HEK293 (cell line): ENCODE measurements at regions not wholly inside any gene's neighbourhood (a gene's known extent, or its start where the extent isn't known, plus 50 kb on each side); places are given as distances from the start of the nearest gene placed in this dataset.

Experiments
- BCL11A ChIP-seq: fragments of 450-650 bp; formaldehyde crosslinking; IDR thresholded peaks from 2 replicates; pipeline ENCODE4 v1.5.1; 2016; ENCODE audit warnings: low read depth, missing biosample characterization, missing genetic modification characterization
- REST ChIP-seq: fragments of 450-650 bp; formaldehyde crosslinking; IDR thresholded peaks from 2 replicates; pipeline ENCODE4 v1.5.1; 2016; ENCODE audit warnings: missing biosample characterization, missing genetic modification characterization
- SP3 ChIP-seq: fragments of 450-650 bp; formaldehyde crosslinking; IDR thresholded peaks from 2 replicates; pipeline ENCODE4 v1.5.1; 2016; ENCODE audit warnings: missing biosample characterization, missing genetic modification characterization
- ZBTB7A ChIP-seq: fragments of 450-650 bp; formaldehyde crosslinking; IDR thresholded peaks from 2 replicates; pipeline ENCODE4 v1.5.1; 2016; ENCODE audit warnings: low read depth, missing biosample characterization, missing genetic modification characterization
- ZNF140 ChIP-seq: fragments of 450-650 bp; formaldehyde crosslinking; IDR thresholded peaks from 2 replicates; pipeline ENCODE4 v1.5.1; 2016; ENCODE audit warnings: missing biosample characterization, missing genetic modification characterization
- ZNF19 ChIP-seq: fragments of 450-650 bp; formaldehyde crosslinking; IDR thresholded peaks from 2 replicates; pipeline ENCODE4; 2016; ENCODE audit warnings: missing biosample characterization, missing genetic modification characterization, low read depth
- ZNF311 ChIP-seq: fragments of 450-650 bp; formaldehyde crosslinking; IDR thresholded peaks from 2 replicates; pipeline ENCODE4 v1.5.1; 2017; ENCODE audit warnings: missing biosample characterization, missing genetic modification characterization, borderline replicate concordance
- ZNF48 ChIP-seq: fragments of 450-650 bp; formaldehyde crosslinking; IDR thresholded peaks from 2 replicates; pipeline ENCODE4 v1.5.1; 2016; ENCODE audit warnings: missing biosample characterization, missing genetic modification characterization
- ZNF561 ChIP-seq: fragments of 450-650 bp; IDR thresholded peaks from 2 replicates; pipeline ENCODE4 v1.5.1; 2018; ENCODE audit warnings: missing biosample characterization, missing genetic modification characterization, borderline replicate concordance
- ZNF768 ChIP-seq: fragments of 450-650 bp; formaldehyde crosslinking; IDR thresholded peaks from 2 replicates; pipeline ENCODE4 v1.5.1; 2018; ENCODE audit warnings: missing biosample characterization, mild to moderate bottlenecking, missing genetic modification characterization
- TF ChIP-seq, protein P1 (sequence below): fragments of 450-650 bp; formaldehyde crosslinking; IDR thresholded peaks from 2 replicates; pipeline ENCODE4 v1.5.1; 2016; ENCODE audit warnings: missing biosample characterization, missing genetic modification characterization, borderline replicate concordance
- TF ChIP-seq, protein P2 (sequence below): fragments of 450-650 bp; formaldehyde crosslinking; IDR thresholded peaks from 2 replicates; pipeline ENCODE4 v1.5.1; 2016; ENCODE audit warnings: missing biosample characterization, missing genetic modification characterization
- TF ChIP-seq, protein P3 (sequence below): IDR thresholded peaks from 2 replicates; pipeline ENCODE4 v1.6.1; 2011; ENCODE audit warnings: mild to moderate bottlenecking, low read depth, low read length, borderline replicate concordance

- TF ChIP-seq, protein P1, sequence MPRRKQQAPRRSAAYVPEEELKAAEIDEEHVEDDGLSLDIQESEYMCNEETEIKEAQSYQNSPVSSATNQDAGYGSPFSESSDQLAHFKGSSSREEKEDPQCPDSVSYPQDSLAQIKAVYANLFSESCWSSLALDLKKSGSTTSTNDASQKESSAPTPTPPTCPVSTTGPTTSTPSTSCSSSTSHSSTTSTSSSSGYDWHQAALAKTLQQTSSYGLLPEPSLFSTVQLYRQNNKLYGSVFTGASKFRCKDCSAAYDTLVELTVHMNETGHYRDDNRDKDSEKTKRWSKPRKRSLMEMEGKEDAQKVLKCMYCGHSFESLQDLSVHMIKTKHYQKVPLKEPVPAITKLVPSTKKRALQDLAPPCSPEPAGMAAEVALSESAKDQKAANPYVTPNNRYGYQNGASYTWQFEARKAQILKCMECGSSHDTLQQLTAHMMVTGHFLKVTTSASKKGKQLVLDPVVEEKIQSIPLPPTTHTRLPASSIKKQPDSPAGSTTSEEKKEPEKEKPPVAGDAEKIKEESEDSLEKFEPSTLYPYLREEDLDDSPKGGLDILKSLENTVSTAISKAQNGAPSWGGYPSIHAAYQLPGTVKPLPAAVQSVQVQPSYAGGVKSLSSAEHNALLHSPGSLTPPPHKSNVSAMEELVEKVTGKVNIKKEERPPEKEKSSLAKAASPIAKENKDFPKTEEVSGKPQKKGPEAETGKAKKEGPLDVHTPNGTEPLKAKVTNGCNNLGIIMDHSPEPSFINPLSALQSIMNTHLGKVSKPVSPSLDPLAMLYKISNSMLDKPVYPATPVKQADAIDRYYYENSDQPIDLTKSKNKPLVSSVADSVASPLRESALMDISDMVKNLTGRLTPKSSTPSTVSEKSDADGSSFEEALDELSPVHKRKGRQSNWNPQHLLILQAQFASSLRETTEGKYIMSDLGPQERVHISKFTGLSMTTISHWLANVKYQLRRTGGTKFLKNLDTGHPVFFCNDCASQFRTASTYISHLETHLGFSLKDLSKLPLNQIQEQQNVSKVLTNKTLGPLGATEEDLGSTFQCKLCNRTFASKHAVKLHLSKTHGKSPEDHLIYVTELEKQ (tag by site-specific recombination), result no peak
- TF ChIP-seq ZBTB7A (tag by site-specific recombination), result no peak
- TF ChIP-seq ZNF561 (tag by site-specific recombination), result no peak
- no peak for TF ChIP-seq ZNF140 (tag by site-specific recombination)
- no peak for TF ChIP-seq BCL11A (tag by site-specific recombination)
- TF ChIP-seq, protein P2, sequence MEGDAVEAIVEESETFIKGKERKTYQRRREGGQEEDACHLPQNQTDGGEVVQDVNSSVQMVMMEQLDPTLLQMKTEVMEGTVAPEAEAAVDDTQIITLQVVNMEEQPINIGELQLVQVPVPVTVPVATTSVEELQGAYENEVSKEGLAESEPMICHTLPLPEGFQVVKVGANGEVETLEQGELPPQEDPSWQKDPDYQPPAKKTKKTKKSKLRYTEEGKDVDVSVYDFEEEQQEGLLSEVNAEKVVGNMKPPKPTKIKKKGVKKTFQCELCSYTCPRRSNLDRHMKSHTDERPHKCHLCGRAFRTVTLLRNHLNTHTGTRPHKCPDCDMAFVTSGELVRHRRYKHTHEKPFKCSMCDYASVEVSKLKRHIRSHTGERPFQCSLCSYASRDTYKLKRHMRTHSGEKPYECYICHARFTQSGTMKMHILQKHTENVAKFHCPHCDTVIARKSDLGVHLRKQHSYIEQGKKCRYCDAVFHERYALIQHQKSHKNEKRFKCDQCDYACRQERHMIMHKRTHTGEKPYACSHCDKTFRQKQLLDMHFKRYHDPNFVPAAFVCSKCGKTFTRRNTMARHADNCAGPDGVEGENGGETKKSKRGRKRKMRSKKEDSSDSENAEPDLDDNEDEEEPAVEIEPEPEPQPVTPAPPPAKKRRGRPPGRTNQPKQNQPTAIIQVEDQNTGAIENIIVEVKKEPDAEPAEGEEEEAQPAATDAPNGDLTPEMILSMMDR (tag by site-specific recombination), result no peak
- TF ChIP-seq ZNF19 (tag by site-specific recombination), result no peak
- no peak for TF ChIP-seq SP3 (tag by site-specific recombination)
- TF ChIP-seq ZNF48 (tag by site-specific recombination), result no peak
- TF ChIP-seq, protein P3, sequence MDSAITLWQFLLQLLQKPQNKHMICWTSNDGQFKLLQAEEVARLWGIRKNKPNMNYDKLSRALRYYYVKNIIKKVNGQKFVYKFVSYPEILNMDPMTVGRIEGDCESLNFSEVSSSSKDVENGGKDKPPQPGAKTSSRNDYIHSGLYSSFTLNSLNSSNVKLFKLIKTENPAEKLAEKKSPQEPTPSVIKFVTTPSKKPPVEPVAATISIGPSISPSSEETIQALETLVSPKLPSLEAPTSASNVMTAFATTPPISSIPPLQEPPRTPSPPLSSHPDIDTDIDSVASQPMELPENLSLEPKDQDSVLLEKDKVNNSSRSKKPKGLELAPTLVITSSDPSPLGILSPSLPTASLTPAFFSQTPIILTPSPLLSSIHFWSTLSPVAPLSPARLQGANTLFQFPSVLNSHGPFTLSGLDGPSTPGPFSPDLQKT, result no peak
- no peak for TF ChIP-seq ZNF768 (tag by site-specific recombination)
- no peak for TF ChIP-seq REST (tag by site-specific recombination)
- TF ChIP-seq ZNF311 (tag by site-specific recombination), result no peak
Observed at GRCh38 chr5:58399951-58400350, 59.9 kb downstream of the PLK2 start.
